Nephron progenitor cell (in vitro differentiated cells): ENCODE measurements at regions not wholly inside any gene's neighbourhood (a gene's known extent, or its start where the extent isn't known, plus 50 kb on each side); places are given as distances from the start of the nearest gene placed in this dataset.
A peak's percentile ranks its signal among the peaks of the same experiment; 100 is the strongest.

Experiments used
- DNase-seq: peaks from one replicate; pipeline ENCODE4 v3.0.0; 2021
- H3K27ac Mint-ChIP-seq: 2 replicates; pipeline ENCODE4 v1.8.0; 2021; ENCODE audit warnings: mild to moderate bottlenecking, moderate library complexity, mixed read lengths
- H3K27me3 Mint-ChIP-seq: 2 replicates; pipeline ENCODE4 v1.8.0; 2021; ENCODE audit warnings: mild to moderate bottlenecking, low read depth, mixed read lengths; ENCODE audit not compliant: poor library complexity
- H3K36me3 Mint-ChIP-seq: 2 replicates; pipeline ENCODE4 v1.8.0; 2021; ENCODE audit warnings: low read depth, mixed read lengths
- H3K4me1 Mint-ChIP-seq: 2 replicates; pipeline ENCODE4 v1.8.0; 2021; ENCODE audit warnings: mixed read lengths
- H3K4me3 Mint-ChIP-seq: 2 replicates; pipeline ENCODE4 v1.8.0; 2021; ENCODE audit warnings: mild to moderate bottlenecking, moderate library complexity, mixed read lengths
- H3K9me3 Mint-ChIP-seq: 2 replicates; pipeline ENCODE4 v1.8.0; 2021; ENCODE audit warnings: mild to moderate bottlenecking, moderate library complexity, mixed read lengths
- TF ChIP-seq, protein P1 (sequence below): fragments of 200-600 bp; sonication (generic); IDR thresholded peaks from 2 replicates; pipeline ENCODE4 v1.5.0; 2021; ENCODE audit warnings: antibody characterized with exemption

DNA sequence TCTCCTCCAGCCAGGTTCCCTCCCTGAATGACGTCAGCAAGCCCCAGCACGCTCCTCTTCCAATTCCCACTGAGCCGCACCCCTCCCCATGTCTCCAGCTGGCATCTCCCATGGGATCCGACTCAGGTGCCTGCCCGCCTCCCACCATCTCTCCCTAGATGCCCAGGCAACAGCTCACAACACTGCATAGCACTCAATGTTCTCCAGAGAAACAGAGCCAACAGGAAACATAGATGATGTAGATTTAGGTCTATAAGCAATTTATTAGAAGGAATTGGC is 532.3 kb downstream of the BRD1 start:
- H3K4me1 Mint-ChIP-seq, result peaks cover 29% of the 10 kb centered on the region
- no peak for DNase-seq
- TF ChIP-seq, protein P1, sequence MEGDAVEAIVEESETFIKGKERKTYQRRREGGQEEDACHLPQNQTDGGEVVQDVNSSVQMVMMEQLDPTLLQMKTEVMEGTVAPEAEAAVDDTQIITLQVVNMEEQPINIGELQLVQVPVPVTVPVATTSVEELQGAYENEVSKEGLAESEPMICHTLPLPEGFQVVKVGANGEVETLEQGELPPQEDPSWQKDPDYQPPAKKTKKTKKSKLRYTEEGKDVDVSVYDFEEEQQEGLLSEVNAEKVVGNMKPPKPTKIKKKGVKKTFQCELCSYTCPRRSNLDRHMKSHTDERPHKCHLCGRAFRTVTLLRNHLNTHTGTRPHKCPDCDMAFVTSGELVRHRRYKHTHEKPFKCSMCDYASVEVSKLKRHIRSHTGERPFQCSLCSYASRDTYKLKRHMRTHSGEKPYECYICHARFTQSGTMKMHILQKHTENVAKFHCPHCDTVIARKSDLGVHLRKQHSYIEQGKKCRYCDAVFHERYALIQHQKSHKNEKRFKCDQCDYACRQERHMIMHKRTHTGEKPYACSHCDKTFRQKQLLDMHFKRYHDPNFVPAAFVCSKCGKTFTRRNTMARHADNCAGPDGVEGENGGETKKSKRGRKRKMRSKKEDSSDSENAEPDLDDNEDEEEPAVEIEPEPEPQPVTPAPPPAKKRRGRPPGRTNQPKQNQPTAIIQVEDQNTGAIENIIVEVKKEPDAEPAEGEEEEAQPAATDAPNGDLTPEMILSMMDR, result no peak
- H3K27me3 Mint-ChIP-seq, result peaks cover 10% of the 10 kb centered on the region
- peaks cover 33% of the 10 kb centered on the region for H3K9me3 Mint-ChIP-seq
- H3K36me3 Mint-ChIP-seq, result peaks cover 6% of the 10 kb centered on the region
- H3K4me3 Mint-ChIP-seq, result no peak overlapping the region
- H3K27ac Mint-ChIP-seq, result peak overlapping the region; percentile 17

DNA sequence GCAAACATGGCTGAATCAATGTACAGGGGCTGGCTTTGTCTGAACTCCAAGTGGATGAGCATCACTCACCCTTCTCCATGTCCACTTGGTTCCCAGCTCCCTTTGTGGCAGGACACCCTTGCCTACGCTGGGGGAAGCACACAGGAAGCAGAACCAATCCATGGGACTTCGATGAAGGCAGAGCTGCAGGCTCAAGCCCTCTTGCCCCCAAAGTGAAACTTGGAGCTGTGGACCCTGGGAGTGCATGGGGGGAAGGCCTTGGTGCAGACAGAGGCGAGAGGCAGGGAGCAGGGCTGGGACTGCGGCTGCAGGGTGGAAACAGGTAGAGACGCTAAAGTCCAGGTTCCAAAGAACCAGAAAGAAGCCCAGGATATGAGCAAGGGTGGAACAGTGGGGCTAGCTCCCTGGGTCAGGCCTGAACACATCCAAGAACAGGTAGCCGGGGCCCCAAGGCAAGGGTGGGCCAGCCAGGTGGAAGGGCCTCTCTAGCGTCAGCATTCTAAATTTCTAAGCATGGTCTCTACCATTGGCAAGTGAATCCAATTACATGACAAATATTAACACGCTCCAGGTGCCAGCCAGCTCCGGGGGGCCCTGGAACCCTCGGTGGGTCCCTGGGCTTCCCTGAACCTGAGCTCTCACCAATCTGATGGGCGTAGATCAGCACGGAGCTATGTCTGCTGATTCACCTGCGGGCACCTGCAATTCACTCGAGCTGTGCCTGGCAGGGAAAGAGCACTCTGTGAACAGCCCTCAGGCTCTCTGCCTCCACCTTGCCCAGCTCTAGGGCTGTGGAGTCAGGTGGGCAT is 532.8 kb downstream of the BRD1 start:
- Mint-ChIP-seq H3K9me3 (peaks cover 33% of the 10 kb centered on the region), H3K27ac (no peak overlapping the region), H3K27me3 (peaks cover 9% of the 10 kb centered on the region), H3K4me3 (no peak overlapping the region), H3K36me3 (peaks cover 6% of the 10 kb centered on the region), H3K4me1 (peaks cover 29% of the 10 kb centered on the region)
- DNase-seq, result no peak
- TF ChIP-seq, protein P1, result no peak

DNA sequence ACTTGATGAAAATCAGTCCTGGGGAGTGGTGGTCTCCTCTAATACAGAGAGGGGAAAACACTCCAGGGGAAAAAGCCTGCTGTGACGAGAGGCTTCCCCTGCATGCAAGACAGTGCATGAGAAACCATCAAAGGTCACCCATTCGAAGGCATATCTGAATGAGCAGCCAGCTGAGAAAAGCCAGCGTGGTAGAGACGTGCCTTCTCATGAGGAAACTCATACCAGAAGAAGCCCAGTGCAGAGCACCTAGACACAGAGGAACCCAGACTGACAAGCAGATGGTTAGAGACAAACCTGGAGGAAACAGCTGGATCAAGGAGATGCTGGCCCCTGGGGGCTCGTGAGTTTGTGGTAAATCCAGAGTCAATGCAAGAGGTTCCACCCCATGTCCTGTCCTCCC is 534.8 kb downstream of the BRD1 start:
- TF ChIP-seq, protein P1, result no peak
- Mint-ChIP-seq H3K4me3 (no peak overlapping the region), H3K36me3 (peaks cover 6% of the 10 kb centered on the region), H3K27me3 (peaks cover 15% of the 10 kb centered on the region), H3K27ac (no peak overlapping the region), H3K4me1 (peaks cover 24% of the 10 kb centered on the region), H3K9me3 (peaks cover 44% of the 10 kb centered on the region)
- DNase-seq, result no peak

DNA sequence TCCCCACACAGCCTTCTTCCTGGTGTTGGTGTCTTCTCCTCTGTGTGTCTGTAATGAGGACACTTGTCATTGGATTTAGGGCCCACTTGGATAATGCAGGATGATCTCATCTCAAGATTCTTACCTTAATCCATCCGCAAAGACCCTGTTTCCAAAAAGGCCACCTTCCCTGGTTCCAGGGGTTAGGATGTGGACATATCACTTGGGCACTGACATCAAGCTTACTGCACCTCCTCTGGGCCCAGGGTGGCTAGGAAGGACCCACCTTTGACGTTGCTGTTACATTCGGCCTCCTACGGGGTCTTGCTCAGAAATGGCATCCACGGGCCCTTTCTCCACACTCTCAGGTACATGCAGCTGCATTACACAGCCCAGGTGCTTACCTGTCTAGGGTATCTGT is 535.9 kb downstream of the BRD1 start:
- Mint-ChIP-seq H3K4me1 (peaks cover 21% of the 10 kb centered on the region), H3K27ac (no peak overlapping the region), H3K4me3 (no peak overlapping the region), H3K36me3 (peaks cover 6% of the 10 kb centered on the region), H3K27me3 (peaks cover 15% of the 10 kb centered on the region), H3K9me3 (peaks cover 42% of the 10 kb centered on the region)
- no peak for DNase-seq
- TF ChIP-seq, protein P1, result no peak

DNA sequence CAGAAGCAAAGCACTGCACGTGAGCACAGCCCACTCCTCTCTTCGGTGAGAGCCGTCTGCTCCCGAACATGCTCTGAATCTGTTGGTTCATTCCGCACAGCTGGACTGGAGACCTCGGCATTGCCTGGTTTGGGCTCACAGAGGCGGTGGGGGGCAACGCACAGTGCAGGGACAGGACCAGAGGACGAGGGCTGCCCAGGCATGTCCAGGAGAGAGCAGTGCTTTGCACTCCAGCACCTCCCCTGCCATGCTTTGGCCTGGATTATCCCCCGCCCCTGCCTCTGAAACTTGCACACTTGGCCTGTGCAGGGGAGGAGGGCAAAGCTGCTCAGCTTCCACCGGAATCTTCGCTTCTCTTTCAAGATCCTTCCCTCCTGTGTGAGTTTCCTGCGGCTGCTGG is 536.5 kb downstream of the BRD1 start:
- no peak overlapping the region for H3K4me3 Mint-ChIP-seq
- peaks cover 25% of the 10 kb centered on the region for H3K4me1 Mint-ChIP-seq
- peaks cover 6% of the 10 kb centered on the region for H3K36me3 Mint-ChIP-seq
- TF ChIP-seq, protein P1, result no peak
- DNase-seq, result no peak
- H3K27ac Mint-ChIP-seq, result peak overlapping the region; percentile 42
- H3K9me3 Mint-ChIP-seq, result peaks cover 40% of the 10 kb centered on the region
- peaks cover 15% of the 10 kb centered on the region for H3K27me3 Mint-ChIP-seq

DNA sequence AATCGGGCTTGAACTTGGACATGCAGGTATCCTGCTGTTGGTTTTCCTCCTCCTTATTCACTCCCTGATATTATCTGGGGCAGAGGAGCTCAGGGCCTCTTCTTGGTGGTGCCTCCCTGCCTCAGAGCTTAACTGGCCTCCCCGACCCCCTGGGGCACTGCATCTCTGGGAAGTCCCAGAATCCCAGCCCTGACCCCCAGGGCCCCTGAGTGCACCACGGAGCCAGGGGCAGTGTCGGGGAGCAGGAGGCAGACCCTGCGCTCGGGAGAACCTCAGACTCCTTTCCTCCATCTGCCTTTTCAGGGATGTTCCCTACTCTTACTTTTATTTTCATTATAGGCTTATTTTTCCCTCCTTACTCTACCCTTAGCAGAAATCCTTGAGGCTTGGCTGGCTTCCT is 537.0 kb downstream of the BRD1 start:
- Mint-ChIP-seq H3K9me3 (peaks cover 39% of the 10 kb centered on the region), H3K27ac (peak overlapping the region; percentile 42), H3K36me3 (peaks cover 6% of the 10 kb centered on the region), H3K27me3 (peaks cover 15% of the 10 kb centered on the region), H3K4me3 (no peak overlapping the region), H3K4me1 (peaks cover 27% of the 10 kb centered on the region)
- TF ChIP-seq, protein P1, result no peak
- DNase-seq, result no peak
